ENCODE measurements at regions not wholly inside any gene's neighbourhood (a gene's known extent, or its start where the extent isn't known, plus 50 kb on each side); places are given as distances from the start of the nearest gene placed in this dataset.

GRCh38 chr6:9961646-9962045, 453.2 kb downstream of the TFAP2A start:
- no peak for TF ChIP-seq USF1 (IDR thresholded peaks at IDR 0.05)
- TF ChIP-seq ZBTB7A (IDR thresholded peaks at IDR 0.05; ENCODE audit: low read depth) = no peak
- no peak for TF ChIP-seq TAF1 (IDR thresholded peaks at IDR 0.05; ENCODE audit: low read depth)
- TF ChIP-seq YY1 (IDR thresholded peaks at IDR 0.05; ENCODE audit: low read depth) = no peak
- no peak for TF ChIP-seq REST (IDR thresholded peaks at IDR 0.05; ENCODE audit: low read depth)
- TF ChIP-seq, protein P1, sequence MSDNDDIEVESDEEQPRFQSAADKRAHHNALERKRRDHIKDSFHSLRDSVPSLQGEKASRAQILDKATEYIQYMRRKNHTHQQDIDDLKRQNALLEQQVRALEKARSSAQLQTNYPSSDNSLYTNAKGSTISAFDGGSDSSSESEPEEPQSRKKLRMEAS (IDR thresholded peaks at IDR 0.05) = no peak
- no peak for TF ChIP-seq RAD21 (IDR thresholded peaks at IDR 0.05; ENCODE audit: low read depth)
- TF ChIP-seq EGR1 (IDR thresholded peaks at IDR 0.05) = no peak
- TF ChIP-seq CEBPB (IDR thresholded peaks at IDR 0.05) = no peak
- TF ChIP-seq EP300 (IDR thresholded peaks at IDR 0.05; ENCODE audit: borderline replicate concordance) = no peak

Measured in Ishikawa (cell line).